HG03575 (cell line): ENCODE measurements at regions not wholly inside any gene's neighbourhood (a gene's known extent, or its start where the extent isn't known, plus 50 kb on each side); places are given as distances from the start of the nearest gene placed in this dataset.

Source experiments
- ATAC-seq: cut with Tn5 transposase; IDR thresholded peaks from one replicate; pipeline ENCODE4 v1.9.1; 2021; ENCODE audit not compliant: unreplicated experiment, insufficient number of reproducible peaks, low FRiP score; ENCODE audit errors: extremely low read depth

- ATAC-seq: no peak
Measured at GRCh38 chr11:91258876-91259275, 965.7 kb upstream of the FAT3 start.

- ATAC-seq: no peak
Measured at GRCh38 chr11:91257667-91258066, 967.0 kb upstream of the FAT3 start.

- ATAC-seq: no peak
Measured at GRCh38 chr11:91248199-91248807, 976.3 kb upstream of the FAT3 start.

- no peak for ATAC-seq
Measured at GRCh38 chr11:91247009-91247735, 977.4 kb upstream of the FAT3 start.

- ATAC-seq: no peak
Measured at GRCh38 chr11:91244912-91245311, 979.7 kb upstream of the FAT3 start.

- ATAC-seq: no peak
Measured at GRCh38 chr11:91243630-91244029, 981.0 kb upstream of the FAT3 start.

GRCh38 chr11:91243051-91243450 lies 981.6 kb upstream of the FAT3 start:
- ATAC-seq: no peak

GRCh38 chr11:91241226-91241625 lies 983.4 kb upstream of the FAT3 start:
- no peak for ATAC-seq

- ATAC-seq: no peak
Measured at GRCh38 chr11:91239359-91239758, 985.3 kb upstream of the FAT3 start.

- no peak for ATAC-seq
Measured at GRCh38 chr11:91231226-91231625, 993.4 kb upstream of the FAT3 start.

- no peak for ATAC-seq
Measured at GRCh38 chr11:91230647-91231046, 994.0 kb upstream of the FAT3 start.

GRCh38 chr11:91222830-91223229 lies 1000.0 kb upstream of the CHORDC1 start:
- no peak for ATAC-seq

GRCh38 chr11:91220476-91221202 lies 997.8 kb upstream of the CHORDC1 start:
- no peak for ATAC-seq

GRCh38 chr11:91219535-91219934 lies 996.7 kb upstream of the CHORDC1 start:
- no peak for ATAC-seq

GRCh38 chr11:91209751-91210150 lies 986.9 kb upstream of the CHORDC1 start:
- no peak for ATAC-seq

- no peak for ATAC-seq
Measured at GRCh38 chr11:91209306-91209705, 986.5 kb upstream of the CHORDC1 start.

- no peak for ATAC-seq
Measured at GRCh38 chr11:91199866-91200265, 977.0 kb upstream of the CHORDC1 start.

GRCh38 chr11:91194546-91194945 lies 971.7 kb upstream of the CHORDC1 start:
- ATAC-seq: no peak

- no peak for ATAC-seq
Measured at GRCh38 chr11:91188484-91188883, 965.6 kb upstream of the CHORDC1 start.

- ATAC-seq: no peak
Measured at GRCh38 chr11:91187314-91187713, 964.5 kb upstream of the CHORDC1 start.
